GM21737 (cell line): ENCODE measurements at regions not wholly inside any gene's neighbourhood (a gene's known extent, or its start where the extent isn't known, plus 50 kb on each side); places are given as distances from the start of the nearest gene placed in this dataset.
A peak's percentile ranks its signal among the peaks of the same experiment; 100 is the strongest.
"Not testable (repeated sequence)": the region's sequence is repeated elsewhere in the genome, so short reads cannot be mapped to it uniquely, and the experiment has no call there.

ENCODE experiments used
- ATAC-seq: cut with Tn5 transposase; IDR thresholded peaks from one replicate; pipeline ENCODE4 v1.9.1; 2021; ENCODE audit warnings: mild to moderate bottlenecking, moderate library complexity; ENCODE audit not compliant: unreplicated experiment

DNA sequence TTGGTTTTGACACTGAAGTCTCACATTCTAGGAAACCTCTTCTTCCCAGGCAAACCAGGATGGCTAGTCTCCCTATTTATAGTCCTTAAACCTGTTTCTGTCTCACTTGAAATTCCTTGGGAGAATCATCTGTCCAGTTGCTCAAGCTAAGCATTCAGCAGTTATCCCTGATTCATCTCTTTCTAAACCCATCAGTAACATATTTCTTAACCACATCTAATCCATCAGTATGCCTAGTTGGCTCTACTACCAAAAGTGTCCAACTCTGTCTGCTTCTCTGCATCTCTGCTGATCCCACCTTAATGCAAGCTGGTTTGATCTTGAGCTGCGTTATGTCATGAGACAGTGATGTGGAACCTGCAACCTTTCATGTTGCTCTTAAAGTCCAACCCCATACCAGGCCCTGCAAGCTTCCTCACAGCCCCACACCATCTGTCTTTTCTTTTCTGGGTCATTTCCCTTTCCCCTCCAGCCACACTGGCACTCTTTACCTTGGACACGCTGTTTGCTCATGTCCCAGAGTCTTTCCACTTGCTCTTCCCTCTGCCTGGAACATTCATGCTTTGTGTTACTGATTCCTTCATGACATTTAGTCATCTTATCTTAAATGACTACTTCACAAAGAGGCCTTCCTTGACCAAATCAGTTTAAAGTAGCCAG is 380.8 kb upstream of the RGS6 start:
- ATAC-seq = no peak

DNA sequence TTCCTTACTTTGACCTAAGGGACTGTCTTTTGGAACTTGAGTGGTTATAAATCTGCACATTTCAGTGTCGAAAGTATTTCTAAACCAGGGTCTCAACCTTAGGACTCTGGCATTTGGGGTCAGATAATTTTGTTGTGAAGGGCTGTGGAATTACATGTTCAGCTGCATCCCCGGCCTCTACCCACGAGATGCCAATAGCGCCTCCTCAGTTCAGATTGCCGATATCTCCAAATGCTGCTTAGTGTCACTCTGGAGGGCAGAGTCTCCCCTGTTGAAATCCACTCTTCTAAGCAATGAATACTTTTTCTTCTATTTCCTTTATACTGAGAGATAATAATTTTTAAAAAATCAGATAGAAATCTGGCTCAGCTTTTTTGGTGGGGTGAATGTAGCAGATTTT is 379.4 kb upstream of the RGS6 start:
- ATAC-seq = no peak

DNA sequence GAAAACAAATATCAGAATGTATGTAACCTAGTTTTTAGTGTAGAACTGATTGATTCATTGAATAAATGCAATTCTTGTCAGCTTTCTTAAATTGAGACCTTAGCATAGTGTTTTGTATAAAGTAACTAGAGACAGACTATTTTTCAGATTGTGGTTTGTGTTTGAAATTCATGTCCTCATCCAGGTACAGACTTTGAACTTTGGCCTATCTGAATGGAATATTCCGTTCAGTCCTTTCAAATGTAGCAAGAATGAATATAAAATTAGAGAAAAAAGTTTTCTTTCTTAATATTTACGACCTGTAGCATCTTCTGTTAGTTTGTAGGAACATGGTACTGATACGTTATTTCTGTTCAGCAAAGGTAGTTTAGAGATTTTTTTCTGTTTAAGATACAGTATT is 378.4 kb upstream of the RGS6 start:
- no peak for ATAC-seq

GRCh38 chr14:71554323-71554722 is 377.9 kb upstream of the RGS6 start:
- ATAC-seq = no peak

- ATAC-seq = peak; percentile 20
Observed at GRCh38 chr14:71554959-71555612, 377.1 kb upstream of the RGS6 start.

- ATAC-seq = peak; percentile 85
Observed at GRCh38 chr14:71555654-71556559, 376.3 kb upstream of the RGS6 start.

DNA sequence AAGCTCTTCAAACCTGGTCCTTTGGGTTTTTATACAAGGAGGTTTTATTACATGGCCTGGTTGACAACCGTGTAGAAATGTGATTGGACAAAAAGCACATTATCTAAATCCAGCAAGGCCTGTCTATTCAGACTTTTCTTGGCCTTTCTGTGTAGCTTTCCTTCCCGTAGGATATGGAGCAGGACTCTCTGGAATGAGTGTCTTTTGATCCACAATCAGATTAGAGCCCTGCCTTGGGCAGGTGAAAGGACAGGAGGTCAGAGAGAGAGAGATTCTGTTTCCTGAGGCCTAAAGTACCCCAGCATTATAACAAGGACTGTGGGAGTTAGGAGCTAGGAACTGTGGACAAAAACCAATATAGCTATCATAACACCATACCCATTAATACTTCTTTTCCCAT is 375.5 kb upstream of the RGS6 start:
- ATAC-seq = no peak

GRCh38 chr14:71557351-71557750 is 374.9 kb upstream of the RGS6 start:
- no peak for ATAC-seq

DNA sequence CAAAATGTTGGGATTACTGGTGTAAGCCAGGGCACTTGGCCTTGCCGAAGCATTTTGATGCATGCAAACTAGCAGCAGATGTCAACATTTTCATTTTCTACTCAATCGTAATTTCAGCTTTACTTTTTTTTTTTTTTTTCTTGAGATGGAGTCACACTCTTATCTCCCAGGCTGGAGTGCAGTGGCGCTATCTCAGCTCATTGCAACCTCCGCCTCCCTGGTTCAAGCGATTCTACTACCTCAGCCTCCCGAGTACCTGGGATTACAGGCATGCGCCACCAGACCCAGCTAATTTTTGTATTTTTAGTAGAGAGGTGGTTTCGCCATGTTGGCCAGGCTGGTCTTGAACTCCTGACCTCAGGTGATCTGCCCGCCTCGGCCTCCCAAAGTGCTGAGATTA is 373.3 kb upstream of the RGS6 start:
- ATAC-seq = not testable (repeated sequence)

GRCh38 chr14:71560751-71561150 is 371.5 kb upstream of the RGS6 start:
- ATAC-seq = no peak

- ATAC-seq = no peak
Observed at GRCh38 chr14:71563492-71564153, 368.6 kb upstream of the RGS6 start.

GRCh38 chr14:71566276-71566675 is 366.0 kb upstream of the RGS6 start:
- ATAC-seq = peak; percentile 56

DNA sequence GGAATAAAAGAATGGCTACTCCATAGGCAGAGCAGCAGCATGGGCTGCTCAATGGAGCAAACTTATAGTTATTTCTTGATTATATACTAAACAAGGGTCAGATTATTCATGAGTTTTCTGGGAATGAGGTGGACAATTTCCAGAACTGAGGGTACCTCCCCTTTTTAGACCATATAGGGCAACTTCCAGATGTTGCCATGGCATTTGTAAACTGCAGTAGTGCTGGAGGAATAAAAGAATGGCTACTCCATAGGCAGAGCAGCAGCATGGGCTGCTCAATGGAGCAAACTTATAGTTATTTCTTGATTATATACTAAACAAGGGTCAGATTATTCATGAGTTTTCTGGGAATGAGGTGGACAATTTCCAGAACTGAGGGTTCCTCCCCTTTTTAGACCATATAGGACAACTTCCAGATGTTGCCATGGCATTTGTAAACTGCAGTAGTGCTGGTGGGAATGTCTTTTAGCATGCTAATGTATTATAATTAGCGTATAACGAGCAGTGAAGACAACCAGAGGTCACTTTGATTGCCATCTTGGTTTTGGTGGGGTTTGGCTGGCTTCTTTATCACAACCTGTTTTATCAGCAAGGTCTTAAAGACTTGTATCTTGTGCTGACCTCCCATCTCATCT is 364.6 kb upstream of the RGS6 start:
- not testable (repeated sequence) for ATAC-seq

DNA sequence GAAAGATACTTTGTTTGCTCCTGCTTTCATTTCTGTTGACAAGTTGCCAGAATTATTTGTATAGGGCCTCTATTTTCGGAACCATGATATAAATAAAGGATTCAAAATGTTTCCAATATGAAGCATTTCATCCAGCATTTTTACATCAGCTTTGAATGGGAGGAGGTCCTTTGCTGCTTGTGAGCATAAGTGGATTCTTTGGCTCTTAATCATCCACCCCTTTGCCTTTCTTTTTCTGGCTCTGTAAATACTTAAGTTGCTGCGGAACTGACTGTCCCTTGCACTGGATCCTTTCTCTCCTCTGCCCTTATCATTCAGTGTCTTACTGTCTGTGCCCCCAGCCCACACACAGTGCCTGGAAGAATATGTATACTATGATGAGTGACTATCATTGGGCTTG is 357.3 kb upstream of the RGS6 start:
- no peak for ATAC-seq

- no peak for ATAC-seq
Observed at GRCh38 chr14:71576472-71576871, 355.8 kb upstream of the RGS6 start.

- no peak for ATAC-seq
Observed at GRCh38 chr14:71579331-71579730, 352.9 kb upstream of the RGS6 start.

DNA sequence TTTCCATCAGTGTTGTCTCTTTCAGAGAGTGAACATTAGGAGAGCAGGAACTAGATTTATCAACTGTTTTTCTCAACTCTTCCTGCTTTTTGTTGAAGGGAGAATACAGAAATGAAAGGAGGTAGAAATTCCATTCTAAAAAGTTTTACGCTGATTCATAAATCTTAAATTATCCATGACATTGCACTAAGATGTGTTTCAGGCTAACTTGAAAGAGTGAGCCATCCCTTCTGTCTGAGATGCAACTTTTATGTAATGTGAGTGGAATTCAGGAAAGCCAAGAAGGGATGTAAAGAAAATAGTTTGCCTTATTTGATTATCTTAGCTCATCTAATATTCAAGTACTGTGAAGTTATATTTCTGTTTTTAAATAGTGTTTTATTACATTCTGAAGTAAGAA is 349.5 kb upstream of the RGS6 start:
- no peak for ATAC-seq

- ATAC-seq = no peak
Observed at GRCh38 chr14:71583194-71583593, 349.0 kb upstream of the RGS6 start.

DNA sequence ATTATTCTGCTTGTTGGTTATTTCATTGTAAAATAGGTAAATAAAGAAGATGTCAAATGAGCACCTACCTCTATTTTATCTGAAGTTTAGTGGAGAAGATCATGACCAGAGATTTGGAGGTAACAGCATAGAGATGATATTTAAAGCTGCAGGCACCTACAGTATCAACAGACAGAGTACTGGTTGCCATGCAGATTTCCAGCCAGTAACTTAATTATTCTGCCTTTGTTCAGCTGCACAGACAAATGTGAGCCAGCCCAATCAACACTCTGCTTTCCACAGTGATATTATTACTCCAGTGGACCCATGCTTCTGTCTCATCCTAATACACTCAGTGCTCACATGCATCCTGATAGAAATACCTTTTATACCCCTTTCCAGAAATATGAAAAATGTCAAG is 348.5 kb upstream of the RGS6 start:
- ATAC-seq = no peak

GRCh38 chr14:71585361-71585760 is 346.9 kb upstream of the RGS6 start:
- ATAC-seq = no peak
